ENCODE measurements at regions not wholly inside any gene's neighbourhood (a gene's known extent, or its start where the extent isn't known, plus 50 kb on each side); places are given as distances from the start of the nearest gene placed in this dataset.

- H3K27me3 ChIP-seq, result no peaks in the 10 kb centered on the region
- no peak for DNase-seq
- H3K36me3 ChIP-seq, result no peaks in the 10 kb centered on the region
- H3K4me3 ChIP-seq, result no peak overlapping the region
- no peaks in the 10 kb centered on the region for H3K9me3 ChIP-seq
- peaks cover 0 to 7% (median 0%) of the 10 kb centered on the region in 4 donors for H3K4me1 ChIP-seq
- TF ChIP-seq, protein P1, sequence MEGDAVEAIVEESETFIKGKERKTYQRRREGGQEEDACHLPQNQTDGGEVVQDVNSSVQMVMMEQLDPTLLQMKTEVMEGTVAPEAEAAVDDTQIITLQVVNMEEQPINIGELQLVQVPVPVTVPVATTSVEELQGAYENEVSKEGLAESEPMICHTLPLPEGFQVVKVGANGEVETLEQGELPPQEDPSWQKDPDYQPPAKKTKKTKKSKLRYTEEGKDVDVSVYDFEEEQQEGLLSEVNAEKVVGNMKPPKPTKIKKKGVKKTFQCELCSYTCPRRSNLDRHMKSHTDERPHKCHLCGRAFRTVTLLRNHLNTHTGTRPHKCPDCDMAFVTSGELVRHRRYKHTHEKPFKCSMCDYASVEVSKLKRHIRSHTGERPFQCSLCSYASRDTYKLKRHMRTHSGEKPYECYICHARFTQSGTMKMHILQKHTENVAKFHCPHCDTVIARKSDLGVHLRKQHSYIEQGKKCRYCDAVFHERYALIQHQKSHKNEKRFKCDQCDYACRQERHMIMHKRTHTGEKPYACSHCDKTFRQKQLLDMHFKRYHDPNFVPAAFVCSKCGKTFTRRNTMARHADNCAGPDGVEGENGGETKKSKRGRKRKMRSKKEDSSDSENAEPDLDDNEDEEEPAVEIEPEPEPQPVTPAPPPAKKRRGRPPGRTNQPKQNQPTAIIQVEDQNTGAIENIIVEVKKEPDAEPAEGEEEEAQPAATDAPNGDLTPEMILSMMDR (IDR thresholded peaks at IDR 0.05), result no peak
- no peak for TF ChIP-seq POLR2A (IDR thresholded peaks at IDR 0.05)
- H3K27ac ChIP-seq, result no peak overlapping the region
These were observed 84.3 kb downstream of the SPRY1 start for GRCh38 chr4:123480706-123481418.

GRCh38 chr4:123481717-123482116 lies 85.1 kb downstream of the SPRY1 start:
- DNase-seq, result no peak
- Histone ChIP-seq H3K4me1 (peaks cover 0 to 7% (median 0%) of the 10 kb centered on the region in 4 donors), H3K36me3 (no peaks in the 10 kb centered on the region), H3K9me3 (no peaks in the 10 kb centered on the region), H3K27me3 (no peaks in the 10 kb centered on the region), H3K27ac (no peak overlapping the region), H3K4me3 (no peak overlapping the region)
- TF ChIP-seq, protein P1 (IDR thresholded peaks at IDR 0.05), result no peak
- no peak for TF ChIP-seq POLR2A (IDR thresholded peaks at IDR 0.05)

DNA sequence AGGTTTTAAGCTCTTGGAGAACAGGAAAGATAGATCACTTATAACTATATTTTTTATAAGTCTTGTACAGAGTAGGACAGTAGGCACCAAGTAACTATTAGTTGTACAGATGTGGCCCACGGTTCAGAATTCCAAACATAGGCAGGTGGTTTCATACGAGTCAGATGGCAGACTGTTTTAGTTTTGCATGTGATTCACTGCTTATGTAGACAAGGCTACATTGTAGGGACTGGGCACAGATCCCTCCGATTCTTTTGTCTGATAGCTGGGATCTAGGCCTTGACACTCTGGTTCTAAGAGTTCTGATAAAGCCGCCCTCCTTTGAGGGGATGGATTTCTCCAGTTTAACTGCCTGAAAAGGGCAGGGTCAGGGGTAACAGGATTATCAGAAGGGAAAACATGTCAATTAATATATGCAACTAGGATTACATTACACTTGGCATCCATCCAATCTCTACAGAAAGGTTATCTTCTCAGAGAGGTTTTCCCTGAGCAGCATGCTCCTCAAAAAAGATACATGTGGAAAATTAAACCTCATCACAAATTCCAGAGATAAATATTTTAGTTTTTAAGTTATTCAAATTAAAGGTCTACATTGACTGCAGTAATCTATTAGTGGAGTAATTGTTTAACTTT lies 87.8 kb downstream of the SPRY1 start:
- DNase-seq, result no peak
- no peak for TF ChIP-seq POLR2A (IDR thresholded peaks at IDR 0.05)
- TF ChIP-seq, protein P1 (IDR thresholded peaks at IDR 0.05), result no peak

DNA sequence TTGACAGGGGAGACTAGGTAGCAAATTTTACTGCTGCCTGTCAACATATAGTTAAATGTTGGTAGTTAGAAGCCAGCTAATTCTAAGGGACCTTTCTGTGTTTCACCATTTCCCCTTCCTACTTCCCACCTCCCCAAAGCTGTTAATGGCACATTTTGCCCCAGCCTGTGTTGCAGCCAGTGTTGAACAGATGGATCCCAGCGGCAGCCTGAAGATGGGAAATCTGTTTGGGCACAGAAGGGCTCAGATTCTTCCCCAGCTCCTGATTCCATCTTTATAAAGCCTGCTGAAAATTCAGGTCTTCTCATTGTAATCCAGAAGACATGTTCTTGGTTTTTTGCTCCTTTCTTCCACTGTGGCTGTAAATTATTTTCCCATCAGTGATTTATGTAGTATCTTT lies 89.0 kb downstream of the SPRY1 start:
- TF ChIP-seq POLR2A (IDR thresholded peaks at IDR 0.05), result no peak
- TF ChIP-seq, protein P1 (IDR thresholded peaks at IDR 0.05), result no peak
- no peaks in the 10 kb centered on the region for H3K36me3 ChIP-seq
- no peaks in the 10 kb centered on the region for H3K27me3 ChIP-seq
- H3K4me3 ChIP-seq, result no peak overlapping the region
- H3K4me1 ChIP-seq, result no peaks in the 10 kb centered on the region
- H3K9me3 ChIP-seq, result no peaks in the 10 kb centered on the region
- no peak for DNase-seq
- H3K27ac ChIP-seq, result no peak overlapping the region

More for the DNA sequence above, 87.8 kb downstream of the SPRY1 start:
- H3K4me1 ChIP-seq, result no peaks in the 10 kb centered on the region
- H3K9me3 ChIP-seq, result no peaks in the 10 kb centered on the region
- H3K27ac ChIP-seq, result no peak overlapping the region
- no peaks in the 10 kb centered on the region for H3K36me3 ChIP-seq
- no peaks in the 10 kb centered on the region for H3K27me3 ChIP-seq
- H3K4me3 ChIP-seq, result no peak overlapping the region

DNA sequence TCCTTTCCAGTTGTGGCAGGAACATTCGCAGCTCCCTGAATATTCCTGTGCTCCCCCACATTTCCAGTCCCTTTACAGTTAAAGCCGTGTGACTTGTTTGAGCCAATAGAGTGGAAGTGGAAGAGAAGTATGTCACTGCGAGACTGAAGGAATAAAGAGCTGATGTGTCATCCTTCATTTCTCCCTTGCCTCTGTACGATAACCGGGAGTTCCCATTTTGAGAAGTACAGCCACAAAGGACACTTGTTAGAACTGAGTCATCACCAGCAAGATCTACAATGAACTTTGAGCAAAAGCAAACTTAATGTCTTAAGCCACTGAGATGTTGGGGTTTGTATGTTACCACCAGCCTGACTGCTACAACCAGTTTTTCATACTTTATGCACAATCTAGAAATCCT lies 92.3 kb downstream of the SPRY1 start:
- no peak overlapping the region for H3K4me3 ChIP-seq
- H3K27me3 ChIP-seq, result no peaks in the 10 kb centered on the region
- no peak overlapping the region for H3K27ac ChIP-seq
- TF ChIP-seq POLR2A (IDR thresholded peaks at IDR 0.05), result no peak
- TF ChIP-seq, protein P1 (IDR thresholded peaks at IDR 0.05), result no peak
- DNase-seq, result no peak
- no peaks in the 10 kb centered on the region for H3K36me3 ChIP-seq
- no peaks in the 10 kb centered on the region for H3K9me3 ChIP-seq
- H3K4me1 ChIP-seq, result no peaks in the 10 kb centered on the region
